Heart left ventricle (tissue), 16 donors: ENCODE measurements at regions not wholly inside any gene's neighbourhood (a gene's known extent, or its start where the extent isn't known, plus 50 kb on each side); places are given as distances from the start of the nearest gene placed in this dataset.

Source experiments
- ATAC-seq, 4 donors: fragments of 200-7000 bp; cut with Tn5 transposase; one replicate each; pipeline ENCODE4 v1.9.1; 2020 to 2022; ENCODE audit warnings: moderate library complexity in 4 of 4, mild to moderate bottlenecking in 3 of 4, moderate number of reproducible peaks in 1 of 4
- DNase-seq, 5 donors: peaks; one replicate each; pipeline ENCODE4 v3.0.0-alpha.2; 2020
- H3K27ac ChIP-seq, 12 donors: fragments of 200-600 bp; sonication (generic) in 4 of 12; one replicate each; pipeline versions ENCODE4 v1.5.0 to v1.8.0; 2016 to 2022; ENCODE audit warnings: mild to moderate bottlenecking in 2 of 12
- H3K27me3 ChIP-seq, 9 donors: fragments of 200-600 bp; sonication (generic) in 2 of 9; one replicate each; pipeline versions ENCODE4 v1.5.1 to v1.8.0; 2016 to 2022; ENCODE audit warnings: mild to moderate bottlenecking in 3 of 9
- H3K36me3 ChIP-seq, 9 donors: fragments of 200-600 bp; sonication (generic) in 2 of 9; one replicate each; pipeline versions ENCODE4 v1.5.0 to v1.8.0; 2018 to 2022; ENCODE audit warnings: mild to moderate bottlenecking in 2 of 9
- H3K4me1 ChIP-seq, 12 donors: fragments of 200-600 bp; sonication (generic) in 4 of 12; one replicate each; pipeline versions ENCODE4 v1.5.0 to v1.8.0; 2016 to 2022; ENCODE audit warnings: mild to moderate bottlenecking in 3 of 12
- H3K4me3 ChIP-seq, 12 donors: fragments of 200-600 bp; sonication (generic) in 4 of 12; one replicate each; pipeline versions ENCODE4 v1.5.0 to v1.8.0; 2017 to 2022; ENCODE audit warnings: mild to moderate bottlenecking in 9 of 12, moderate library complexity in 4 of 12
- H3K9me3 ChIP-seq, 12 donors: fragments of 200-600 bp; sonication (generic) in 4 of 12; one replicate each; pipeline versions ENCODE4 v1.5.0 to v1.8.0; 2016 to 2022; ENCODE audit warnings: mild to moderate bottlenecking in 1 of 12
- CTCF ChIP-seq, 12 donors: fragments of 200-600 bp; sonication (generic) in 4 of 12; IDR thresholded peaks; one replicate each; pipeline versions ENCODE4 v1.5.0 to v1.8.0; 2018 to 2022; ENCODE audit warnings: antibody characterized with exemption in 12 of 12, mild to moderate bottlenecking in 5 of 12
- POLR2A ChIP-seq, 2 donors: fragments of 450-650 bp; IDR thresholded peaks; one replicate each; pipeline ENCODE4 v1.6.1; 2017; ENCODE audit warnings: antibody characterized with exemption in 2 of 2, mild to moderate bottlenecking in 2 of 2, moderate library complexity in 2 of 2
- WGBS, 4 donors: extraction: QIAGEN DNeasy Blood & Tissue Kit in 2 of 4; methylation state at CpG; one replicate each; pipeline versions ENCODE4 v1.1.5 to v1.1.7; 2013 to 2018; 5-methylcytosine and 5-hydroxymethylcytosine counted together
- intact Hi-C, 10 donors: fragments of 100-400 bp; cut with DNase I; formaldehyde crosslinking; loops; one replicate each; pipeline versions ENCODE4 v1.11.1 to v1.14.2; 2022
- donor health status: ischemic (EF 13 %, LVEDD 7.1; RV severe dilation, severe dysfunction).
- donor health status: healthy with polysubstance abuse.
- donor health status: DM: no; HTN: yes; CAD: no.
- donor health status: DM: no; HTN: no; CAD: no.
- donor health status: ischemic (EF 25% LVEDD 6.9; RV normal size, moderate dysfunction).
- donor health status: ischemic (EF 25% LVEDD 5.7; RV mildly dilated, moderate dysfunction).
- donor health status: healthy.
- donor health status: DM: yes; HTN: yes; CAD: no.
- donor health status: ischemic (EF 35%, LVEDD 5.7; RV mildly dilated, moderate dysfunction).
- donor health status: nonischemic (EF 11% LVEDD 7.7; RV severe dilation, severe dysfunction).
- donor health status: DM: yes; HTN: yes; CAD: no.
- donor health status: PGD.
- donor health status: ischemic (EF 29% LVEDD 5.4; RV normal size, mild dysfunction).
- donor health status: nonischemic (EF 23%, LVEDD 6.1; RV moderate dilation, normal function).

- Histone ChIP-seq H3K4me3 (no peak overlapping the region), H3K9me3 (peaks cover 0 to 6% (median 0%) of the 10 kb centered on the region in 12 donors), H3K27ac (no peak overlapping the region), H3K4me1 (peaks cover 0 to 5% (median 0%) of the 10 kb centered on the region in 12 donors), H3K27me3 (no peaks in the 10 kb centered on the region), H3K36me3 (no peaks in the 10 kb centered on the region)
- TF ChIP-seq POLR2A (IDR thresholded peaks at IDR 0.05) (no peak), CTCF (IDR thresholded peaks at IDR 0.05) (no peak)
- WGBS, 4 donors: 58 to 68% (median 61%) methylated on average over 4 of the region's 4 CpGs
- ATAC-seq (no peak), DNase-seq (no peak)
- intact Hi-C loops: no loop called here
Measured at GRCh38 chr2:107466984-107467773, 359.5 kb upstream of the RGPD4 start.

- peaks cover 0 to 5% (median 0%) of the 10 kb centered on the region in 12 donors for H3K4me1 ChIP-seq
- ATAC-seq: peak in 1 of 4 donors; percentile 24
- H3K27me3 ChIP-seq: no peaks in the 10 kb centered on the region
- H3K27ac ChIP-seq: no peak overlapping the region
- TF ChIP-seq POLR2A (IDR thresholded peaks at IDR 0.05): no peak
- no peak for TF ChIP-seq CTCF (IDR thresholded peaks at IDR 0.05)
- intact Hi-C loops: no loop called here
- no peak overlapping the region for H3K4me3 ChIP-seq
- H3K36me3 ChIP-seq: no peaks in the 10 kb centered on the region
- peaks cover 0 to 7% (median under 1%) of the 10 kb centered on the region in 12 donors for H3K9me3 ChIP-seq
- DNase-seq: no peak
- WGBS, 4 donors: 89 to 94% (median 92%) methylated on average over 26 to 34 of the region's 34 CpGs
Measured at GRCh38 chr2:107469437-107469995, 357.2 kb upstream of the RGPD4 start.

DNA sequence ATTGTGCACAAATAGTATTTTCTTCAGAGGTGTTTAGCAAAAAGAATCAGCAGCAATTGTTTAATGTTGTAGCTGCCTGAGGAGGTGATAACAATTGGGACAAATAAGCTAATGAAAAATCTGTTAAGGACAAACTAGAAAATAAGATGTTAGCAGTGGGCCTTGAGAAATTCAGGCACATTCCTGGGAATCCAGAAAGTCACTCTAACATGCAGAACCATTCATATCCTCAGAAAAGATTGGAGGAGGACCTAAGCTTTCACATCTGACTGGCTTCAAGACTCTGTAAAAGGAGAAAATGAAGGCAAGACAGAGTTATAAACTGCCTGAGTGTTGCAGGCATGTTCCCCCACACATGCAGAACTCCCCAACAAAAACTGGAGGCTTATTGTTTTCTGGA is 353.5 kb upstream of the RGPD4 start:
- ATAC-seq: no peak
- TF ChIP-seq CTCF (IDR thresholded peaks at IDR 0.05): no peak
- TF ChIP-seq POLR2A (IDR thresholded peaks at IDR 0.05): no peak
- Histone ChIP-seq H3K36me3 (no peaks in the 10 kb centered on the region), H3K4me3 (no peak overlapping the region), H3K27me3 (no peaks in the 10 kb centered on the region), H3K27ac (no peak overlapping the region), H3K4me1 (no peaks in the 10 kb centered on the region), H3K9me3 (peaks cover 0 to 39% (median 19%) of the 10 kb centered on the region in 12 donors)
- no peak for DNase-seq
- intact Hi-C loops: no loop called here

DNA sequence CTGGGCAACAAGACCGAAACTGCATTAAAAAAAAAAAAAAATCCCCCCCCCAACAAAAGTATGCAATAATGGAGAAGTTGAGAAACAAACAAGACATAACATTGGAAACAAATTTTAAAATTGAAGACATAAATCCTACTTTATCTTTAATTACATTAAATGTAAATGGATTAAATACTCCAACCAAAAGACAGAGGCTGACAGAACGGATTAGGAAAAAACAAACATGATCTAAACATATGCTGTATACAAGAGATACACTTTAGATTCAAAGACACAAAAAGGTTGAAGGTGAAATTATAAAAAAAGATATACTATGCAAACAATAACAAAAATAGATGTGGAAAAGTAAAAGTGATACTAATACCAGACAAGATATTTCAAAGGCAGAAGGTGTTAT is 350.8 kb upstream of the RGPD4 start:
- WGBS, 4 donors: 88 to 97% (median 94%) methylated on average over 2 of the region's 2 CpGs
- Histone ChIP-seq H3K9me3 (peaks cover 0 to 39% (median 19%) of the 10 kb centered on the region in 12 donors), H3K4me3 (no peak overlapping the region), H3K27me3 (no peaks in the 10 kb centered on the region), H3K36me3 (no peaks in the 10 kb centered on the region), H3K27ac (no peak overlapping the region), H3K4me1 (no peaks in the 10 kb centered on the region)
- no peak for ATAC-seq
- intact Hi-C loops: no loop called here
- DNase-seq: no peak
- TF ChIP-seq POLR2A (IDR thresholded peaks at IDR 0.05) (no peak), CTCF (IDR thresholded peaks at IDR 0.05) (no peak)
